COLO668 (cell line): ENCODE measurements at regions not wholly inside any gene's neighbourhood (a gene's known extent, or its start where the extent isn't known, plus 50 kb on each side); places are given as distances from the start of the nearest gene placed in this dataset.

Experiments used
- DNase-seq: peaks from one replicate; lab custom pipeline; 2025; ENCODE audit not compliant: unreplicated experiment; lab: John Stamatoyannopoulos, UW

DNA sequence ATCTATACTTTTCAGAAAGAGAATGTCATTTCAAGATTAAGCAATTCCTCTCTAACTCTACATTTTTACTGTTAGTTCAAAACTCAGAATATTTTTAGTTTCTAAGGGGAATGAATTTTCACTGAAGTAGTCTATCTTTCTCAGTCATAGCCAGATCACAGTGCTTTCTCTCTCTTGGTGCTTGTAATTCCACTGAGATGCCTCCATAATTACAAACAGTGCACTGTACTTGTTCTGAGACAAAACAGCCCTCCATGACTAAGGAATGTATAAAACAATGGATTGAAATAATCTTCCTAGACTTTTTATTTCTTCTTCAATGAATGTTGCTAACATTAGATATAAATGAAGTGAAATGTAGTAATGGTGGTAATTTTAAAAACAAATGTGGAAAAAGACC lies 603.2 kb upstream of the FAM241A start:
- no peak for DNase-seq

DNA sequence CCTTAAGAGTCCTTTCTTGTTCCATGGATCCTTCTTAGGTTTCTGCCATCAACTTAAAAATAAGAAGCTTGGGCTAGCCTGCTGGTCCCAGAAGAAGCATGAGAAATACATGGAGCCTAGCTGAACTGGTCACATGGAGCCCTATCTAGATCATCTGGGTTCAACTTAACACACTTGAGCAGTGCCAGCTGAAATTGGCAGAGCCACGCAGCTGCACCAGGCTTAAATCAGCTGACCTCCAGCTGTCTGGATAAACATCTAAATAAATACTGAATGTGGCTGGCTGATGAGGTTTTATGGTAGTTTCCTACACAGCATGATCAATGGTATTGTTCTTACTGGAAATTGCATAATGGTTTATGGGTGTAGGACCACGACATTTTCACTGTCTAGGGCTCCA lies 598.4 kb upstream of the FAM241A start:
- DNase-seq: peak; percentile 17

DNA sequence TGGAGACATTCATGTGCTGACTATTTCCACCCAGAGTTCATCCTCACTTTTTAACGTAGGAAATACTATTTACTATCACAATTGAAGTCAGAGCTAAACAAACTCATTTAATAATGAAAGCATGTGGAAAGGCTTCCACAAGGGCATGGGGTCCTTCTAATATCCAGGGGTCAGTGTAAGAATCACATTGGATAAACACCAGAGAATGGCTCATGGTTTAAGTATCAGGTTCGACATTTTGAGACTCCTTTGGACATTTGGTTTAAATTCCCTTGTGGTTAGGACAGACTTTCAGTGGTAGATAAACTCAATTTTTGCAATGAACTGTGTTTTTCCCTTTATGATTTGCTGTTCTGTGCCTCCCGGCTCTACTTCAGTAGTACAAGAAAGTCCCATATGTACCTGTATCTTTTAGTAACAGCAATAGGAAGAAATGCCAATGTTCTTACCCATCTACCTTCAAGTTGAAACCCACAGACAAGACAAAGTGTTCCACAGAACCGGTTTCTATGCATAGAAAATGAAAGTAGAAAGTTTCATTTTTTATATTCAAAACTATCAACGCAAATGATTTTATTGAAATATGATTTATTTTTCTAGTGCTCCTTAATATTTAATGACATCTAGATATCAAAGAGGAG lies 589.0 kb upstream of the FAM241A start:
- no peak for DNase-seq

DNA sequence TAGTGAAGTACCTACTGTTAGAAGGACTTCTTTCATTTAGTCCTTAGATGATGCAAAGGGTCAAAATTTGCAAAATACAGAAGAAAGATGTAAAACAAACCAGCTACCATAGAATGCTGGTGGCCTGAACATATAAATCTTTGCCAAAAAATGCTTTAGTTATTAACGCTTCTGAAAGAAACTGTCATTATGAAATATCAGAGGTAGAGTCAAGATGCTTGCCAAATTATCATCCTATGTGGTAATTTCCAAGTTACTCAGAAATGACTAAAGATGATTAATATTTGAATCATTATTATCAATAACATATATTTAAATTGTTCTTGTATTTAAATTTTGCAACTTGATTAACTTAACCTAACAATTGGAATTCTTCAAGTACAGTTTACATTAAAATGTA lies 588.4 kb upstream of the FAM241A start:
- no peak for DNase-seq

DNA sequence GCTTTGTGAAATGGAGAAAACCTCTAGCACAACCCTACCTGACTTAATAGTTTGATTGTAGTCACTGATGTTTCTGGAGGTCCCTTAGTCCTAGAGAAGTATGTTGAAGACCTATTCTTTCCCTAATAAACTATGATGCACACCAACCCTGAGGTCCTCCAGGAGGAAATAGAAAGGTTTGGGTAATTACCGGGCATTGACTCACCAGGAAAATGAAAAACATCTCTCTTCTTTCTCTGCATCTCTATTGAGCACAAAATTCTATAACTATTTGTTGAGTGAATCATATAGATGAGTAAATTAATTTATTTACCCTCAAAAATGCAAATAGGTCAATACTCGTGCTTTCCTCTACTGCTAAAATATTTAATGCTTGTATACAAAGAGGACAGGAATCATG lies 582.4 kb upstream of the FAM241A start:
- no peak for DNase-seq

DNA sequence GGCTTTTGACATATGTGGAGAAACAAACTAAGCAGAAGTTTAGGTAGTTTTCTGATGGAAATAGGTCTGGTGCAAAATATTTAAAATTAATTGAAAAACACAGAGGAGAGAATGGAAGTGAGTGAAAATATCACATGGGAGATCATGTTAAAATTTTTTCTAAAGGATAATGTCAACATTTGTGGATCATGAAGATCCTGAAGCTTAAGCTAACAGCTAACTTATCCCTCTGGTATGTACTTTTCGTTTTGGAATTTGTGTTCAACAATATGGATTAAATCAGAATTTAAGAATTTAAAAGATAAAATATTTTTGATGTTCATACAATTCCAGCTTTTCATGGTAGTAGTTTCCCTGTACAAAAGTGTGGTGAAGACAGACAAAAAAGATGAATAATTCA lies 572.8 kb upstream of the FAM241A start:
- DNase-seq: no peak

DNA sequence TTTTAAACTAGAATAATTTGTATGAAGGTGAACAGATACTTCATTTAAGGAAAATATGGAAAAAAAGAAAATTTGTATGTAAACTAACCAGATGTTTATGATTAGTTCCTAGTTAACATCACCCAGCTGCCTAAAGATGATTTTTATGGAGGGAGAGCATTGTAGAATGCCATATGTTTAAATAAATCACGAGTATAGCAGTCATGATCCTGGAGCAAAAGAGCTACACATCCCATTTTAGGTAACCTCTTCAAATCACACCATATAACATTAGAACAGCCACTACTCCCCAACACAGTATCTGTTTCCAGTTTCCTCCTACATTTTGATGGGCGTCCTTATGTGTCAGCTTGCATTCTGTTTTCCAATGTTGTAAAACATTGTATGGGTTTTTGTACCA lies 571.9 kb upstream of the FAM241A start:
- no peak for DNase-seq

DNA sequence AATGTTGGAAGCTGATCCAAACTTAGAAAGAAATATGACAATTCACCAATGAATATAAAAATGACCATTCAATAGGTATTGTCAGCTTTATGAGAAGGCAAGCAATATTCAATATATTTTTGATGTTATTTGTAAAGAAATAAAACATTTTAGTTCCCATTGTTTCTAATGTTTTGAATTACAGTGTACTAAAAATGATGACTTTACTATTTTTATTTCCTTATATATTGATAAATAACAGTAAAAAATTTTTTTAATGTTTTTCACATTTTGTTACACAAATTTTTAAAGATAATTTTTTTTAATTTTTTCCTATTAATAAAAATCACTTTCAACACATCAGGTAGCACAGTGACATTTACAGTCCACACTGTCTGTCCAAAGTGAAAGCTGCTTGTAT lies 565.5 kb upstream of the FAM241A start:
- no peak for DNase-seq

DNA sequence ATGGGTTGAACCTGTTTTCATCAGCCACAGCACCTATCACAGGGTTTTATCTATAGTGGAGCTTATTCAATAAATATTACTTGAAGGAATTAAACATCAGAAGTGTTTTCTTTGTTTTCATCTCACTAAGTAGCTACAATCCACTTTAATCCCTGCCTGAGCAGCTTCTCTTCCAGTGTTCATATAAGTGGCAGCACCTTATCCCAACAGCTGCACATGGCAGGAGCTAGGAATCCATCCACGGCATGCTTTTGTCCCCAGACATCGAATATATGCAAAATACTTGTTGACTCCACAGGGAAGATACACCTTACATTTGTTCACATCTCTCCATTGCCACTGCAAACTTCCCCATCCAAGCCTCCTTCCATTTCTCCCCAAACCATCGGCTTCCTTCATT lies 549.8 kb upstream of the FAM241A start:
- no peak for DNase-seq

DNA sequence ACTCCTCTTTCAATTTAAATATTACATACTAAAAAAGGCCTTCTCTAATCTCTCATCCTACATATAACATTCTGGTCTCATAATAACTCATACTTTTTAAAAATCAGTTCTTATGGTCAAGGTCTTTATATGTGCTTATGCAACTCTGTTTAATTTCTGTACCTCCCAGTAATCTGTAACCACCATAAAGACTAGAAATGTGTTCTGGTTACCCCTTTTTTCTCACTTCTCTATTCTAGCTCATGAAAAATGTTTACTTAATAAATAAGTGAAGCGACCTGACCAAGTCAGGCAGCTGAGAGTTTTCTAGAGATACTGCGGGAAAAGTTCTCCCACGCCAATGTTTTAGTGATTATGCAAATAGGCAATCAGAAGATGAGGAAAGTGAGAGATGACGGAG lies 548.8 kb upstream of the FAM241A start:
- DNase-seq: no peak

DNA sequence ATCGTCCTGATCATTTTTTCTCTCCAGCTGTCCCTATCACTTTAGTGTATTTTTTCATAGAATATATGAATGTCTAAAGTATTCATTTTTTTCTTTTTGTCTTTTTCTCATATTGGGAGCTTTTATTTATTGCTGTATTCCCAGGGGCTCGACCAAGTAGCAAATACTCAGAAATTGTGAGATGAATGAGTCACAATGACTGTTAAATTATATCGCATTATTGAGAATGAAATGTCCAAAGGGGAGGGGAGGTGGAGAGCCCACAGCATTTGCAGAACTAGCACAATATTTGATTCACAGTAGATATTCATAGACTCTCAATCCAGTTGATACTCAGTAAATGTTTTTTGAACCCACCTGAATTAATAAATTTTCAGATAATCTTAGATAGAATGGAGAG lies 543.6 kb upstream of the FAM241A start:
- no peak for DNase-seq

DNA sequence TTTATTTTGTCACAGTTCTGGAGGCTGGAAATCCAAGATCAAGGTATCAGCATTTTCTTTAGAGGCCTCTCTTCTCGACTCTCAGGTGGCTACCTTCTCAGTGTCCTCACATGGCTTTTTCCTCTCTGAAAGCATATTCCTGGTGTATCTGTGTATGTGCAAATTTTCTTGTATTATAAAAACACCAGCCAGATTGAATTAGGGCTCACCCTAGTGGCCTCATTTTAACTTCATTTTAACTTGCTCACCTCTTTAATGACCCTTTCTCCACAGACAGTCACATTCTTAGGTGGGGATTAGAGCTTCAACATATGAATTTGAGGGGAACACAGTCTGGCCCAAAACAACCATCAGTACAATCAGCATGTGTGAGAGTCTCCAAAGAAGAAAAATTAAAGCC lies 542.4 kb upstream of the FAM241A start:
- DNase-seq: no peak

DNA sequence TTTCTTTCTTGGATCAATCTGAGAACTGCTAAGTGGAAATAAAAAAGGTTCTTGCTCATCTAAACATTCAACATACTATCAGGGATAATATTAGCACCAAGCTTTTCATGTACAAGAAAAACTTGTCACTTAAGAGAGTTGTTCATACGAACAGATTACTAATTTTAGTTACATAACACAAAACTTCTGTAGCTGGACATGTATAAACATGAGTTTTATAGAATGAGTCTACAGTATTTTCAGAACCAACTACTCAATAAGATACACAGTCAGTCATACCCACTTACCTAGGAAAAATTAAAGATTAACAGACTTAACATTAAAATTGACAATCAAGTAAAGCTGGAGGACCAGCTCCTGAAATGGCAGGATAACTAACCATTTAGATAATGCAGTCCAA lies 540.1 kb upstream of the FAM241A start:
- DNase-seq: no peak

DNA sequence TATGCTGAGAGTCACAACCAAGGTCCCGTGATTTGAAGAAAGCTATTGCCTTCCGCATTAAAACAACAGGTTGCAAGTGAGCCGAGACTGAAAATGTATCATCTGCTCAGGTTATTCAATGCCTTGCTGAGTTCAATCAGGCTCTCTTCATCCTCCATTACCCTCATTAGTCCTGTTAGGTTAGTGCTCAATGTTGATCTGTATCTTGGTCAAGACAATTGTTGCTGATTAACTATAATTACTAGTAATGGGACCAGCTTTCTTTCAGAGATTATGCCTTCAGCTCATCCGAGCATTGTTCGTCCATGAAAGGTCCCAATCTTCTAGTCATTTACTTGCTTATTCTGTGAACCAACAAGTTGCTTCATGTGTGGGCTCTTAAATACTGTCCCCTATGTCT lies 534.6 kb upstream of the FAM241A start:
- DNase-seq: no peak

DNA sequence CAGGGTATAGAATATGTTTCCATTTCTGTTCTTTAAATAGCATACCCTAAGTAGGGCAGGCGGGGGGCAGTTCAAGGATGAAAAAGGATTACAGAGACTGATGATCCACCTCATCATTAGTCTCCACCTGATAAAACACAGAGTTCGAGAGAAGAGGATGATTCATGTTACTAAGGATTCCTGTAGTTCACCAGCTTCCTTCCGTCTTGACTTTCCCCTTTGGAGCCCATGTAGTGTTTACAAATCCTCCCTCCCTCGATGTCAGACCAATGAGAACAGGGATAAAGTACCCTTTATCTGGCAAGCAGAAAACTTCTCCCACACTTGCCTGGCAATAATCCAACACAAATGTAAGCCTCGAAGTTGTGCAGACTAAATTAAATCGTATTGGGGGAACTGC lies 526.3 kb upstream of the FAM241A start:
- no peak for DNase-seq

DNA sequence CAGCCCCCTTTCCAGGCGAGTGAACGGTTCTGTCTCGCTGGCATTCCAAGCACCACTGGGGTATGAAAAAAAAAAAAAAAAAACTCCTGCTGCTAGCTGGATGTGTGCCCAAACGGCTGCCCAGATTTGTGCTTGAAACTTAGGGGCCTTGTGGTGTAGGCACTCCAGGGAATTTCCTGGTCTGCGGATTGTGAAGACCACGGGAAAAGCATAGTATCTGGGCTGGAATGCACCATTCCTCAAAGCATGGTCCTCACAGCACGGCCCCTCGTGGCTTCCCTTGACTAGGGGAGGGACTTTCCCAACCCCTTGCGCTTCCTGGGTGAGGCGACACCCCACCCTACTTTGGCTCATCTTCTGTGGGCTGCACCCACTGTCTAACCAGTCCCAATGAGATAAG lies 516.8 kb upstream of the FAM241A start:
- DNase-seq: no peak

DNA sequence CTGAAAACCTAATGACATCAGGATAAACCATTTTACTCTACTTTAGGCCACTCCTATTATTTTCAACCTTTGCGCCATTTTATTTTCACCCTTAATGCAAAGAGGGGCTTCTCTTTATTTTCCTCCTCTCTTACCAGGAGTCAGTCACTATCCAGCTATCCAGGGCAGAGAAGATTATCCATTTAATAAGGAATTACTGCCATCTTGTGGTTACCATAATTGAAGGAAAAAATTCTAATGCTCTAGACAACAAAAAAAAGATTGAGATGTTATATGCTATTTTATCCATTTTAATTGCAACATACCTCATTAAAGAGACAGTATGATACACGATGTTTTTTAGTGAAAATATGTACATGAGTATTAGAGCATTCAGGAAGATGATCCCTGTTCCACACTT lies 514.5 kb upstream of the FAM241A start:
- no peak for DNase-seq

DNA sequence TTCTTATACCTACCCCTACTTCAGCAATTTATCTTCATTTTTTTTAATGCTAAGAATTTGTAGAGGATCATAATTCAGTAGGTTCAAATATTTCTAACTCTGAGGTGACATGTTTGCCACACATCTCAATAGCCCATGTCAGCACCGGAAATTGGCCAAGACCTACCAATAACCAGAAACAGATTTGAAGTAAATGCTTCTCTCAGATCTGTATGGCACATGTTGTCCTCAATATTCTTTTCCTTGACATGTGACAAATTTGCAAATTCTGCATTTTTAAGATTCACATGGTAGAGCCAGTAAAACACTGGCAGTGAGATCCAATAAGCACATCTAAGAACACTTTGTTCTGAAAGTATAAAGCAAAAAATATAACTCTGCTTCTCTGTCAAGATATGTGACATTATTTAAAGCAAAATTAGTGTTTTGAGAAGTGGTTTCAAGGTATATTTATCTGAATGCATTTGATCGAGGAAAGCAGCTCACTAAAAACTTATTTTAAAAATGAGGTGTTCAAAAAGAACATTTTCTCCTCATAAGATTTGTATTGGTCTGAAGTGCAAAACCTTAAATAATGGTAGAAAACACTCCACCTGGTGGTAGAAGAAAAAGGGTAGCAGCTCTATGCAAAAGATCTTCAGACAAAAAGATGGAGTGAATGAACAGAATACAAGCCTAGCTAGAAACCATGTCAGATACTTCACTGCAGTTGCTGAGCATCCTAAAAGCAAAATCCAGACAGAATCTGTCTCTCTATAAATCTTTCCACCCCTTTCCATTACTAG lies 513.8 kb upstream of the FAM241A start:
- no peak for DNase-seq

DNA sequence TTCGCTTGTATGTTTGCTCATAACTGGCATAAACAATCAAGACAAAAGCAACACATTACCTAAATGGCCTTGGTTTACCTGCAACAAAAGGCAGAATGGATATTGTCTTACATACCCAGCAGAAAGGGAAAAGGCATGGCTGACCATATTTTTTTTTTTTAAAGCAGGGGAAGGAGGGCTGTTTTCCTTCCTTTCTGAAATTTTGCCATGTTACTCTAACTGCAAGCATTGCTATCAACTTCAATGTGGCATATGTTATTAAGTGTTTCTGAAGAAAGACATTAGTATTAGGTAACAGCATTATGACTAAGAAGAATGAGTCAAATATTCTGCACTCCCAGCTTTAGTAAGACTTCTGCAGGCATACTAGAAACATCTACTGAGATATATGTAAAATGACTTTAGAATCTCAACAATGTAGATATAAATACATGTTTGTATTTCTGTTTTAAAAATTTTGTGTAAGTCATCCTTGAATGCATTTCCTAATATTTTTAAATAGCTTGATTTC lies 512.6 kb upstream of the FAM241A start:
- DNase-seq: no peak

DNA sequence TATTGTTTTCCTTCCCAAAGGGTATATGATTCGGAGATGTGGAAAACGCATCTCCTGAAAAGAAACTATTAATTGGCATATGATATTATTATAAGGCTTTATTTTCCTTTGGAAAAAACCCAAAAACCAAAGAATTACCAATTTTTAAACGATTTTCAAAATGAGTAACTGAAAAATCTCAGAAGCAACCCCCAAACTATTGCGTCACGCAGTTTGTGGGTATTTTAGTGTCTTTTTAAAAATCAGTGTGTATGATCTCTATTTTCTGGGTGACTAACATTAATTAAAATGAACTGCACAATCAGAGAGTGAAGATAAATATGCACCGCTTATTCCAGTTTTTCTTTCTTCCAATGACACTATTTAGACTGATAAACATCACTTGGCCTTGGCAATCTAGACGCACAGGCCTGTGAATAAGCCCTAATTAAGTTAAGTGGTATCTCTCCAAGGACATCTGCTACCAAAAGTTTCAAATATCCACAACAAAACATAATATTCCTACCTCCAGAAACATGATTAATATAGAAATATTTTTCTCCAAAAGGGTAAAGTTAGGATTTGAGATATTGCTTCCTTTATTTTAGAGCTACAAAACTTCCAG lies 511.5 kb upstream of the FAM241A start:
- no peak for DNase-seq

DNA sequence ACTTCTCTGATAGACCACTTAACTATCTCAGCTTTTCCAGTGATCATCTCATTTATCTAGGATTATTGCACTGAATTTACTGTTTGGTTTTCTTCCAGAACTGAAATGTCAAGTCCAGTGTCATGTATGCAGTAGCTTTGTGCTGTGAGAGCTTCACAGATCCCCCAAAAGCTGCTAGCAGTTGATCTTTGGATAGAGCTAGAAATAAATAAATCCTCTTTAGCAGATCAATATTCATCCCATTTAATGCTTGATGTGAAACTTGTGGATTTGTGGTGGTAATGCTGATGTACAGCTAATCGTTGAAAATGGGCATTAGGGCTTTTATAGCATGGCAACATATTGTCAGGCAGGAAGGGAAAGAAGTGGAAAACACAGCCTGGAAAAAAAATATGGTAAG lies 509.6 kb upstream of the FAM241A start:
- DNase-seq: no peak

DNA sequence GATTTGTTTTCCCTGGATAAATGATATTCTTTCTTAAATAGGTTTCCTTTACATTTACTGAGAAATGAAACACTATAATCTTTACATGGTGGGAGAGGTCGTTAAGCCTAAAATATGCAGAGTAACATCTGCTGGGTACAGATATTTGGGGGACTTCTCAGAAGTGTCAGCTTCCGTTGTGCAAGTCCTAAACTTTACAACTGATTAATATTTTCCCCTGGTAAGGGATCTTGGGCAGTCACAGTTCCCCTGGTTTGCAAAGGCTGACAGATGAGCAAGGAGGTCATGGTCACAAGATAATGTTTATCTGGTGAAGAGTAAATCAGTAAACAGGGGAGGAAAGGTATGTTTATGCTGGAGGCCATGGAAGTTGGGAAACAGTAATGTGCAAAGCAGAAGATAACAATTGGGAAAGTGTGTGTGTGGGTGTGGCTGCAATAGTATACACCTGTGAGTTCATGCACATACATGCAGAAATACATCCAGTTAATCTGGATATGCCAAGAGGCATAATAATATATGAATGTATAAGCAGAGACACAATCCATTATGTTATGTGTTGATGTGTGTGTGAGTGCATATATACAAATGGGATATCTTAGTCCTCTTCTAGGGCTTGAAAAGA lies 508.2 kb upstream of the FAM241A start:
- DNase-seq: no peak
